ENCODE measurements at regions not wholly inside any gene's neighbourhood (a gene's known extent, or its start where the extent isn't known, plus 50 kb on each side); places are given as distances from the start of the nearest gene placed in this dataset.

GRCh38 chr4:54372951-54373350, 143.9 kb downstream of the PDGFRA start:
- Histone ChIP-seq H3K27ac (no peak overlapping the region), H3K4me3 (no peak overlapping the region)
- DNase-seq (ENCODE audit: low spot score) = no peak
- TF ChIP-seq CTCF (IDR thresholded peaks at IDR 0.05) = no peak

GRCh38 chr4:54373718-54374210, 144.7 kb downstream of the PDGFRA start:
- DNase-seq (ENCODE audit: low spot score) = no peak
- Histone ChIP-seq H3K4me3 (no peak overlapping the region), H3K27ac (no peak overlapping the region)
- no peak for TF ChIP-seq CTCF (IDR thresholded peaks at IDR 0.05)

- DNase-seq (ENCODE audit: low spot score) = no peak
- no peak overlapping the region for H3K4me3 ChIP-seq
- TF ChIP-seq CTCF (IDR thresholded peaks at IDR 0.05) = no peak
- no peak overlapping the region for H3K27ac ChIP-seq
Observed at GRCh38 chr4:54378461-54378860, 149.4 kb downstream of the PDGFRA start.

GRCh38 chr4:54384152-54384551, 155.1 kb downstream of the PDGFRA start:
- DNase-seq (ENCODE audit: low spot score) = no peak
- Histone ChIP-seq H3K4me3 (no peak overlapping the region), H3K27ac (no peak overlapping the region)
- TF ChIP-seq CTCF (IDR thresholded peaks at IDR 0.05) = no peak

- no peak overlapping the region for H3K27ac ChIP-seq
Observed at GRCh38 chr4:54384563-54384962, 155.5 kb downstream of the PDGFRA start.

GRCh38 chr4:54386042-54386669, 157.1 kb downstream of the PDGFRA start:
- DNase-seq (ENCODE audit: low spot score) = no peak
- Histone ChIP-seq H3K27ac (no peak overlapping the region), H3K4me3 (no peak overlapping the region)
- no peak for TF ChIP-seq CTCF (IDR thresholded peaks at IDR 0.05)

More at GRCh38 chr4:54384563-54384962, 155.5 kb downstream of the PDGFRA start:
- TF ChIP-seq CTCF (IDR thresholded peaks at IDR 0.05) = no peak
- no peak for DNase-seq (ENCODE audit: low spot score)
- H3K4me3 ChIP-seq = no peak overlapping the region

GRCh38 chr4:54386693-54387092, 157.6 kb downstream of the PDGFRA start:
- DNase-seq (ENCODE audit: low spot score) = no peak
- no peak overlapping the region for H3K4me3 ChIP-seq
- no peak overlapping the region for H3K27ac ChIP-seq
- no peak for TF ChIP-seq CTCF (IDR thresholded peaks at IDR 0.05)

Data from coronary artery (tissue), 2 donors.